BE2C (cell line): ENCODE measurements at regions not wholly inside any gene's neighbourhood (a gene's known extent, or its start where the extent isn't known, plus 50 kb on each side); places are given as distances from the start of the nearest gene placed in this dataset.

Source experiments
- DNase-seq: peaks from one replicate; pipeline ENCODE4 v3.0.0-alpha.2; 2020
- H3K27me3 ChIP-seq: fragments of 250-450 bp; sonication (Bioruptor Pico); 2 replicates; pipeline ENCODE4 v1.5.1; 2020; ENCODE audit warnings: mild to moderate bottlenecking
- H3K36me3 ChIP-seq: fragments of 250-450 bp; sonication (Bioruptor Pico); 2 replicates; pipeline ENCODE4 v1.5.1; 2020; ENCODE audit warnings: mild to moderate bottlenecking
- H3K4me1 ChIP-seq: fragments of 250-450 bp; sonication (Bioruptor Pico); 2 replicates; pipeline ENCODE4 v1.5.1; 2020
- H3K4me3 ChIP-seq: 2 replicates; pipeline ENCODE4 v1.5.1; 2011; ENCODE audit warnings: low read depth, low read length
- H3K9me3 ChIP-seq: fragments of 250-450 bp; sonication (Bioruptor Pico); 2 replicates; pipeline ENCODE4 v1.5.1; 2020
- TF ChIP-seq, protein P1 (sequence below): IDR thresholded peaks from 2 replicates; pipeline ENCODE4 v1.5.1; 2012; ENCODE audit warnings: mild to moderate bottlenecking, low read depth, low read length

DNA sequence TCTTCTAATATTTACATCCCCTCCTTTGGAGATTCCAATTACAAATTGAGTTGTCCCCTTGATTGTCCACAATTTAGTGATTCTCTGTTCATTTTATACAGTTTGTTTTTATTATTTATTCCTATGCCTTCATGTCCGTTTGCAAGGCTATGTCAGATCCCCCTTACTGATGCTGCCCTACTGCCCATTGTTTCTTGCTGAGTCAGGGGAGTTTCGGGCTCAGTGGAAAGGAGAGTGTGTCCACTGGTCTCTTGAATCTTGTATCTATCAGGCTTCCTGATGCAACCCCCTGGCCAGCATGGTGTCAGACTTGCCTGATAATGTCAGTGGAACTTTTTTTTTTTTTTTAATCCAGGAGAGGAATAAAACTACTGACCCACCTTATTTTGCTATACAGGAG lies 384.4 kb downstream of the CDC14C start:
- H3K4me1 ChIP-seq: no peaks in the 10 kb centered on the region
- H3K4me3 ChIP-seq: no peak overlapping the region
- H3K27me3 ChIP-seq: no peaks in the 10 kb centered on the region
- DNase-seq: no peak
- no peaks in the 10 kb centered on the region for H3K9me3 ChIP-seq
- TF ChIP-seq, protein P1, sequence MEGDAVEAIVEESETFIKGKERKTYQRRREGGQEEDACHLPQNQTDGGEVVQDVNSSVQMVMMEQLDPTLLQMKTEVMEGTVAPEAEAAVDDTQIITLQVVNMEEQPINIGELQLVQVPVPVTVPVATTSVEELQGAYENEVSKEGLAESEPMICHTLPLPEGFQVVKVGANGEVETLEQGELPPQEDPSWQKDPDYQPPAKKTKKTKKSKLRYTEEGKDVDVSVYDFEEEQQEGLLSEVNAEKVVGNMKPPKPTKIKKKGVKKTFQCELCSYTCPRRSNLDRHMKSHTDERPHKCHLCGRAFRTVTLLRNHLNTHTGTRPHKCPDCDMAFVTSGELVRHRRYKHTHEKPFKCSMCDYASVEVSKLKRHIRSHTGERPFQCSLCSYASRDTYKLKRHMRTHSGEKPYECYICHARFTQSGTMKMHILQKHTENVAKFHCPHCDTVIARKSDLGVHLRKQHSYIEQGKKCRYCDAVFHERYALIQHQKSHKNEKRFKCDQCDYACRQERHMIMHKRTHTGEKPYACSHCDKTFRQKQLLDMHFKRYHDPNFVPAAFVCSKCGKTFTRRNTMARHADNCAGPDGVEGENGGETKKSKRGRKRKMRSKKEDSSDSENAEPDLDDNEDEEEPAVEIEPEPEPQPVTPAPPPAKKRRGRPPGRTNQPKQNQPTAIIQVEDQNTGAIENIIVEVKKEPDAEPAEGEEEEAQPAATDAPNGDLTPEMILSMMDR: no peak
- H3K36me3 ChIP-seq: no peaks in the 10 kb centered on the region

DNA sequence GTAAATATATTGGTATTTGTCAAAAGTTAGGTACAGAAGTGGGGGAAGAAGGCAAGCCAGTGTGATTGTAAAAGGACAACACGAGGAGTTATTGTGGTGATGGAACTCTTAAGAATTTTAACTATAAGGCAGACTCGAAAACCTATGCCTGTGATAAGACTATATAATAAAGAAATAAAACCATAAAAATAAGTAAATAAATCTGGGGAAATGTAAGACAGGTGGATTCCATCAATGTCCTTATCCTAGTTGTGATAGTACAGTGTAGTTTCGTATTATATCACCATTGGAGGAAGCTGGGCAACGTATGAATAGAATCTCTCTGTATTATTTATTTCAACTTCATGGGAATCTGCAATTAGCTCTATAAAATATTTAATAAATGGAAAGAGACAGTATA lies 395.7 kb downstream of the CDC14C start:
- TF ChIP-seq, protein P1: no peak
- Histone ChIP-seq H3K9me3 (no peaks in the 10 kb centered on the region), H3K4me1 (no peaks in the 10 kb centered on the region), H3K27me3 (no peaks in the 10 kb centered on the region), H3K4me3 (no peak overlapping the region), H3K36me3 (no peaks in the 10 kb centered on the region)
- no peak for DNase-seq

DNA sequence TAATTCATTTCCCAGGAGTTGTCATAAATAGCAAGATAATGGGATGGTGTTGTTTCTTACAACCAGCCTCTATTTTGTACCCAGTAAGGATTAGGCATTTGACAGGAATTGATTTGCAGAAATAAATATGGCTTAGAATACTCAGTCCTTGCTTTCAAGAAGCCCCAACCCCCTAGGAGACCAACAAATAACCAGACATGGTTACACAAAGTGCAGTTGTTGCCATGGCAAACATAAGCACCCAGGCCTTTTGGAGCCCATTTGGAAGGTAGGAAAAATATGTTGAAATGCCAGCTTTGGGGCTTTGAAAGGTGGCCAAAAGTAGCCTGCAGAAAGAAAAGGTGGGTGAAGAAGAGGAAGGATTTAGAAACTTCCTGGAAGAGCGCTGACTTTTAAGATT lies 397.5 kb downstream of the CDC14C start:
- Histone ChIP-seq H3K4me1 (no peaks in the 10 kb centered on the region), H3K4me3 (no peak overlapping the region), H3K36me3 (no peaks in the 10 kb centered on the region), H3K27me3 (no peaks in the 10 kb centered on the region), H3K9me3 (no peaks in the 10 kb centered on the region)
- no peak for DNase-seq
- TF ChIP-seq, protein P1: no peak

DNA sequence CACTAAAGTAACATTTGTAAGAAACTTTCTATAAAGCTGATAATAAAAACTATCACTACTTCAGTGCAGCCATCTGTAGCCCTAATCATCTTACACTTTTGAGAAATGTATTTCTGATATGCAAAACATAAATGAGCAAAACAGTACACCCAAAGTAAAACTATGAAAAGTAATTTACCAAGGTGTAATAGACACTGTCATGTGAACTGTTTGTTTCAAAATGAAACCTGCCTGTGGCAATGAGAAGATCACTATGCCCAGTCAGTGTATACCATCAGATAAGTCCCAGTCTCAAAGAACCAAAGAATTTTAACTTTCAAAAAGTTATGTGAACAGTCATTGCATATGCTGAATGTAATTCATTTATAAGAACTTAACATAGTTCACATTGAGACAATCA lies 398.1 kb downstream of the CDC14C start:
- no peak overlapping the region for H3K4me3 ChIP-seq
- H3K36me3 ChIP-seq: no peaks in the 10 kb centered on the region
- H3K9me3 ChIP-seq: no peaks in the 10 kb centered on the region
- H3K4me1 ChIP-seq: no peaks in the 10 kb centered on the region
- TF ChIP-seq, protein P1: no peak
- H3K27me3 ChIP-seq: no peaks in the 10 kb centered on the region
- DNase-seq: no peak

DNA sequence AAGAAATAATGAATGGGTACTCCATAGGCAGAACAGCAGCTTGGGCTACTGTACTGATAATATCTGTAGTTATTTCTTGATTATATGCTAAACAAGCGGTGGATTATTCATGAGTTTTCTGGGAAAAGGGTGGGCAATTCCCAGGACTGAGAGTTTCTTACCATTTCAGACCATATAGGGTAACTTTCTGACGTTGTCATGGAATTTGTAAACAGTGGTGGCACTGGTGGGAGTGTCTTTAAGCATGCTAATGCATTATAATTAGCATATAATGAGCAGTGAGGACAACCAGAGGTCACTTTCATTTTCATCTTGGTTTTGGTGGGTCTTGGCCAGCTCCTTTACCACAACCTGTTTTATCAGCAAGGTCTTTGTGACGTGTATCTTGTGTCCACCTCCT lies 399.7 kb downstream of the CDC14C start:
- H3K36me3 ChIP-seq: no peaks in the 10 kb centered on the region
- DNase-seq: no peak
- no peak overlapping the region for H3K4me3 ChIP-seq
- no peaks in the 10 kb centered on the region for H3K9me3 ChIP-seq
- no peaks in the 10 kb centered on the region for H3K27me3 ChIP-seq
- TF ChIP-seq, protein P1: no peak
- H3K4me1 ChIP-seq: no peaks in the 10 kb centered on the region

DNA sequence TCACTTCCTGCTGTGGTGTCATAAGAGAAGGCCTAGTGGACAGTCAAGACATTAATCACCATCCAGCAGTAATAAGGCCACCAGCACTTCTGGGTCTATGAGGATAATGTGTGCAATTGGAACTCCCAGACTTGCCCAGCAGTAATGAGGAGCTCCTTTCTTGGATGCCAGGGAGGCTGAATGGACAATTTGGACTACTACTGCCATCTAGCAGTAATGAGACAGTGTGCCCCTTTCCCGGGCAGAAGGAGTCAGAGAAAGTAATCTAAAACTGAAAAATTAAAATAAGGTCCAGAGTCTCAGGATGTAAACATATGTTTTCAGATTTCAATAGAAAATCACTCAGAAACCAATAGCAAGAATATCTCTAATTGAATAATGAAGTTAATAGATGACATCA lies 400.4 kb downstream of the CDC14C start:
- TF ChIP-seq, protein P1: no peak
- Histone ChIP-seq H3K4me3 (no peak overlapping the region), H3K36me3 (no peaks in the 10 kb centered on the region), H3K27me3 (no peaks in the 10 kb centered on the region), H3K4me1 (no peaks in the 10 kb centered on the region), H3K9me3 (no peaks in the 10 kb centered on the region)
- no peak for DNase-seq
